ENCODE measurements at regions not wholly inside any gene's neighbourhood (a gene's known extent, or its start where the extent isn't known, plus 50 kb on each side); places are given as distances from the start of the nearest gene placed in this dataset.

- TF ChIP-seq CTCF (IDR thresholded peaks at IDR 0.05; ENCODE audit: low read depth, low read length, poor library complexity, severe bottlenecking) (no peak), EZH2phosphoT487 (IDR thresholded peaks at IDR 0.05; ENCODE audit: borderline replicate concordance, low read length) (no peak)
These were observed 615.7 kb upstream of the ARRDC3 start for GRCh38 chr5:91998774-91999173.

Measured in DOHH2 (cell line).